ENCODE measurements at regions not wholly inside any gene's neighbourhood (a gene's known extent, or its start where the extent isn't known, plus 50 kb on each side); places are given as distances from the start of the nearest gene placed in this dataset.

GRCh38 chr2:104741860-104742259 is 112.1 kb upstream of the POU3F3 start:
- TF ChIP-seq CTCF (IDR thresholded peaks at IDR 0.05) = no peak
- Histone ChIP-seq H3K4me1 (no peaks in the 10 kb centered on the region), H3K9me3 (no peaks in the 10 kb centered on the region), H3K4me3 (no peak overlapping the region), H3K27ac (no peak overlapping the region), H3K36me3 (no peaks in the 10 kb centered on the region), H3K27me3 (no peaks in the 10 kb centered on the region)
- ATAC-seq (no peak), DNase-seq (no peak)
- intact Hi-C loops (cut with DNase I) = no loop called here

GRCh38 chr2:104744537-104744936 is 109.4 kb upstream of the POU3F3 start:
- intact Hi-C loops (cut with DNase I) = no loop called here
- DNase-seq (no peak), ATAC-seq (no peak)
- no peak for TF ChIP-seq CTCF (IDR thresholded peaks at IDR 0.05)
- H3K27me3 ChIP-seq = no peaks in the 10 kb centered on the region
- no peak overlapping the region for H3K4me3 ChIP-seq
- no peaks in the 10 kb centered on the region for H3K36me3 ChIP-seq
- no peak overlapping the region for H3K27ac ChIP-seq
- no peaks in the 10 kb centered on the region for H3K4me1 ChIP-seq
- H3K9me3 ChIP-seq = no peaks in the 10 kb centered on the region

- DNase-seq (no peak), ATAC-seq (no peak)
- Histone ChIP-seq H3K36me3 (no peaks in the 10 kb centered on the region), H3K4me3 (no peak overlapping the region), H3K27me3 (no peaks in the 10 kb centered on the region), H3K4me1 (no peaks in the 10 kb centered on the region), H3K27ac (no peak overlapping the region), H3K9me3 (no peaks in the 10 kb centered on the region)
- intact Hi-C loops (cut with DNase I) = no loop called here
- no peak for TF ChIP-seq CTCF (IDR thresholded peaks at IDR 0.05)
Observed at GRCh38 chr2:104745846-104746245, 108.1 kb upstream of the POU3F3 start.

- H3K4me3 ChIP-seq = no peak overlapping the region
- DNase-seq (no peak), ATAC-seq (no peak)
- no peaks in the 10 kb centered on the region for H3K9me3 ChIP-seq
- H3K27me3 ChIP-seq = no peaks in the 10 kb centered on the region
- no peaks in the 10 kb centered on the region for H3K36me3 ChIP-seq
- no peaks in the 10 kb centered on the region for H3K4me1 ChIP-seq
- no peak overlapping the region for H3K27ac ChIP-seq
- intact Hi-C loops (cut with DNase I) = no loop called here
- no peak for TF ChIP-seq CTCF (IDR thresholded peaks at IDR 0.05)
Observed at GRCh38 chr2:104746299-104746698, 107.6 kb upstream of the POU3F3 start.

GRCh38 chr2:104746858-104747257 is 107.1 kb upstream of the POU3F3 start:
- no peak for TF ChIP-seq CTCF (IDR thresholded peaks at IDR 0.05)
- H3K4me1 ChIP-seq = no peaks in the 10 kb centered on the region
- no peaks in the 10 kb centered on the region for H3K9me3 ChIP-seq
- no peak overlapping the region for H3K27ac ChIP-seq
- intact Hi-C loops (cut with DNase I) = no loop called here
- H3K27me3 ChIP-seq = no peaks in the 10 kb centered on the region
- H3K4me3 ChIP-seq = no peak overlapping the region
- no peak for ATAC-seq
- no peaks in the 10 kb centered on the region for H3K36me3 ChIP-seq
- no peak for DNase-seq

Data from left lung (tissue), 4 donors.